ENCODE measurements at regions not wholly inside any gene's neighbourhood (a gene's known extent, or its start where the extent isn't known, plus 50 kb on each side); places are given as distances from the start of the nearest gene placed in this dataset.

- Histone ChIP-seq H3K9me3 (no peaks in the 10 kb centered on the region), H3K4me1 (ENCODE audit: insufficient read depth) (no peaks in the 10 kb centered on the region), H3K27ac (no peak overlapping the region), H3K4me3 (no peak overlapping the region), H3K36me3 (no peaks in the 10 kb centered on the region), H3K27me3 (no peaks in the 10 kb centered on the region)
- DNase-seq: no peak
- TF ChIP-seq POLR2A (IDR thresholded peaks at IDR 0.05) (no peak), CTCF (IDR thresholded peaks at IDR 0.05) (no peak), EP300 (IDR thresholded peaks at IDR 0.05) (no peak)
- intact Hi-C loops (cut with DNase I): no loop called here
- 41 to 44% (median 44%) methylated on average over 3 of the region's 3 CpGs for WGBS, 3 donors
Observed at GRCh38 chr9:97756991-97757390, 59.9 kb upstream of the XPA start.

GRCh38 chr9:97758334-97758916, 61.3 kb upstream of the XPA start:
- H3K4me3 ChIP-seq: no peak overlapping the region
- no peak for DNase-seq
- H3K9me3 ChIP-seq: no peaks in the 10 kb centered on the region
- intact Hi-C loops (cut with DNase I): no loop called here
- H3K36me3 ChIP-seq: no peaks in the 10 kb centered on the region
- WGBS, 3 donors: 65 to 69% (median 66%) methylated on average over 7 of the region's 7 CpGs
- no peaks in the 10 kb centered on the region for H3K4me1 ChIP-seq (ENCODE audit: insufficient read depth)
- no peaks in the 10 kb centered on the region for H3K27me3 ChIP-seq
- no peak for TF ChIP-seq POLR2A (IDR thresholded peaks at IDR 0.05)
- no peak for TF ChIP-seq EP300 (IDR thresholded peaks at IDR 0.05)
- TF ChIP-seq CTCF (IDR thresholded peaks at IDR 0.05): no peak
- H3K27ac ChIP-seq: no peak overlapping the region

- H3K4me1 ChIP-seq (ENCODE audit: insufficient read depth): no peaks in the 10 kb centered on the region
- intact Hi-C loops (cut with DNase I): no loop called here
Observed at GRCh38 chr9:97759581-97760288, 62.6 kb upstream of the XPA start.

GRCh38 chr9:97761056-97761598, 64.0 kb upstream of the XPA start:
- intact Hi-C loops (cut with DNase I): no loop called here
- 47 to 60% (median 51%) methylated on average over 8 of the region's 8 CpGs for WGBS, 3 donors

More at GRCh38 chr9:97759581-97760288, 62.6 kb upstream of the XPA start:
- Histone ChIP-seq H3K9me3 (no peaks in the 10 kb centered on the region), H3K27me3 (no peaks in the 10 kb centered on the region), H3K27ac (no peak overlapping the region), H3K4me3 (no peak overlapping the region), H3K36me3 (no peaks in the 10 kb centered on the region)
- WGBS, 3 donors: 55 to 64% (median 56%) methylated on average over 5 of the region's 5 CpGs
- no peak for TF ChIP-seq EP300 (IDR thresholded peaks at IDR 0.05)
- TF ChIP-seq POLR2A (IDR thresholded peaks at IDR 0.05): no peak
- TF ChIP-seq CTCF (IDR thresholded peaks at IDR 0.05): no peak
- no peak for DNase-seq

More at GRCh38 chr9:97761056-97761598, 64.0 kb upstream of the XPA start:
- H3K4me3 ChIP-seq: no peak overlapping the region
- H3K27ac ChIP-seq: no peak overlapping the region
- H3K9me3 ChIP-seq: no peaks in the 10 kb centered on the region
- H3K36me3 ChIP-seq: no peaks in the 10 kb centered on the region
- H3K27me3 ChIP-seq: no peaks in the 10 kb centered on the region
- TF ChIP-seq EP300 (IDR thresholded peaks at IDR 0.05) (no peak), POLR2A (IDR thresholded peaks at IDR 0.05) (no peak), CTCF (IDR thresholded peaks at IDR 0.05) (no peak)
- no peak for DNase-seq
- no peaks in the 10 kb centered on the region for H3K4me1 ChIP-seq (ENCODE audit: insufficient read depth)
